ENCODE measurements at regions not wholly inside any gene's neighbourhood (a gene's known extent, or its start where the extent isn't known, plus 50 kb on each side); places are given as distances from the start of the nearest gene placed in this dataset.
"Not testable (repeated sequence)": the region's sequence is repeated elsewhere in the genome, so short reads cannot be mapped to it uniquely, and the experiment has no call there.

GRCh38 chr10:46204482-46205102 lies 82.2 kb upstream of the ANTXRL start:
- DNase-seq, result not testable (repeated sequence)

GRCh38 chr10:46210427-46210826 lies 76.4 kb upstream of the ANTXRL start:
- not testable (repeated sequence) for DNase-seq

GRCh38 chr10:46215426-46215825 lies 71.4 kb upstream of the ANTXRL start:
- no peak for DNase-seq

DNA sequence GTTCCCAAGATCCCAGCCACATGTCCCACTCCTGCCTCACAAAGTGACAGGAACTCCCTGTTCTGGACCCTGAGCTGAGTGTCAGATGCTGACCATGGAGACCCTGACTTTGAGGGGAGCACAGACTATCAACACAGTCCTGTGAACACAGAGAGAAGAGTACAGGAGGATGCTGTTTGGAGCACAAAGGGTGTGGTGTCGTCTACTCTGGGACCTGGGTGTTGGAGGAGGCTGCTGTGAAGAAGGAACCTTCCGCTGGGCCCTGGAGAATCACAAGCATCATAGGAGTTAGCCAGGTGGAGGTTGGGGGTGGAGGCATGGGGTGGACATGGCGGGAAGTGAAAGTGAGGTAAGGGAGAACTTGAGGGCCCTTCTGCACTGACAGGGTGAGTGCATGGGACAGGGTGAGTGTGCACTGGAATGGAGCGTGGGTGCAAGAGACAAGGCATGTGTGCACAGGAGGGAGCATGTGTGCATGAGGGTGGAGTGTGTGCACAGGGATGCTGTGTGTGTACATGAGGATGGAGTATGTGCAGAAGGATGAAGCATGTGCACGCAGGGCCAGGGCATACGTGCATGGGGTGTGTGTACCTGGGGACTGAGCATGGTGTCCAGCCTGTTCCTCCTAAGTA lies 70.7 kb upstream of the ANTXRL start:
- DNase-seq, result no peak

DNA sequence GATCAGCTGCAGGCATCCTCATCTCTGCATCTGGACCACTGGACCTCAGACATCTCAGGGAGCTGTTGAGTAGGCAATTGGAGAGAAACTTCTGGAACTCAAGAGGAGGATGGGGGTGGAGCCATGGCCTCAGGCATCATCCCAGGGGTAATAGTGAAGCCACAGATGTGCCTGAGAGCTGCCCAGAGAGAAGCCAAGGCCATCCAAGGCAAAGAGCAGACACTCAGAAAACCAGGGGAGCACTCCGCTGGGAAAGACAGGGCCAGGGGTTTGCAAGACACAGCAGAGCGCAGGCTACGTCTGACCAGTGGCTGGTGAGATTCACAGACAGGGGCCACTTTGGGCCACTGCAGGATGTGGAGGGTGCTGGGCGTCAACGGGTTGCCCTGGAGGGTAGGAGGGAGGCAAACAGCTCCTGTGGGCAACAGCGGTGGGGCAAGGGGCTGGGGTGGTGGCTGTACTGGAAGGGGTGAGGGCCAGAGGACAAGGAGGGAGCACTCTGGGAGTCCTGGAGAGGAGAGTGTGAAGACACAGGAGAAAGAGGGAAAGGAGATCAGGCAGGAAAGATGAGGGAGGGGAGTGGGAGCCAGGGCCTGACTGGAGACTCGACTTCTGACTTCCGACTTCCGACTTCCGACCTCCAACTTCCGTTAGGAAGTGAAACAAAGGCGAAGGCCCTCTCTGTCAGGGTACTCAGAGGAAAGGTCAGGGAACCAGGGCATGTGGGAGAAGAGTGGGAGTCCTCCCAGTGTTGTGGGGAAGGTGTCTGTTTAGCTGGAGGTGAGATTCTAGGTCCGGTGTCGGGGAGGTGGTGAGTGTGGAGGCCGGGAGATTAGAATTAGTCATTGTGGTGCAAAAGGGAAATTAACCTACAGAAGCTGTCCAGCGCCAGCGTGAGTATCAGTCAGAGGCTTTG lies 69.7 kb upstream of the ANTXRL start:
- no peak for DNase-seq

DNA sequence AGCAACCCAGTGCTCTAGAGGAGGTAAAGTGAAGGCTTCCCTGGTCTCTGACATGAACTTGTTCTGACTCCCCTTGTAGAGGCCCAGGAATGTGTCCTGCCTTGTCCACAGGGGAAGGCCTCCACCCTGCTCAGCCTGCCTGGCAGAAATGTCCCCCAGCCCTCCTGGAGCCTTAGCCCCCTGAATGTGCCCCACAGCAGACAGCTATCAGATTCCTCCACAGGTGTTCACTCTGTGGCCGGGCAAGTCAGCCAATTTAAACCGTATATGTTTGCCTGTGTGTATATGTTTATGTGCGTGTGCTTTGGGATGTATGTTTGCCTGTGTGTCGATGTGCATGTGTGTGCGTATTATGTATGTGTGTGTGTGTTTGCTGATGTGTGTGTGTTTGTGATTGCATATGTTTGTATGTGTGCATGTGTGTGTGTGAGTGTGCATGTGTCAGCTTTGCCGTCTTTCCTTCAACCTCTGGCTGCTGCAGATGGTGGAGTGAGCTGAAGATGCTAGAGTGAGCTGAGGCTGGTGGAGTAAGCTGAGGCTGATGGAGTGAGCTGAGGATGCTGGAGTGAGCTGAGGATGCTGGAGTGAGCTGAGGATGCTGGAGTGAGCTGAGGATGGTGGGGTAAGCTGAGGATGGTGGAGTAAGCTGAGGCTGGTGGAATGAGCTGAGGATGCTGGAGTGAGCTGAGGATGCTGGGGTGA lies 68.9 kb upstream of the ANTXRL start:
- no peak for DNase-seq

GRCh38 chr10:46218921-46219320 lies 67.9 kb upstream of the ANTXRL start:
- no peak for DNase-seq

GRCh38 chr10:46219431-46219990 lies 67.3 kb upstream of the ANTXRL start:
- not testable (repeated sequence) for DNase-seq

DNA sequence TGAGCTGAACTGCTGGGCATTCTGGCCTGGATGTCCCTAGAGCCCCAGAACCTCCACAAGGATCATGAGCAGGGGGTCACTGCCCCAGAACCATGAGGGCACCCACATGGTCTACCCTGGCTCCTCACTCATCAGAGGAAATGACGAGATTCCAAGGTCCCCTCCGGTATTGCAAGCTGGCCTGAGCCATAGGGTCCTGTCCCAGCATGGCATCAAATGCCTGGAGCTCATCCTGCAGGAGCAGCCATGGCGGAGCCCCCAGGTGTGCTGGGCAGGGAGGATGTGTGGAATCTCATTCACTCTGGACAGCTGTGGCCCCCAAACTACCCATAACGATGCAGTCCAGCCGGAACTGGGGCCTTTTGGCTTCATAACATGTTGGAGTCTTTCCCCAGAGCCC lies 66.6 kb upstream of the ANTXRL start:
- DNase-seq, result no peak

DNA sequence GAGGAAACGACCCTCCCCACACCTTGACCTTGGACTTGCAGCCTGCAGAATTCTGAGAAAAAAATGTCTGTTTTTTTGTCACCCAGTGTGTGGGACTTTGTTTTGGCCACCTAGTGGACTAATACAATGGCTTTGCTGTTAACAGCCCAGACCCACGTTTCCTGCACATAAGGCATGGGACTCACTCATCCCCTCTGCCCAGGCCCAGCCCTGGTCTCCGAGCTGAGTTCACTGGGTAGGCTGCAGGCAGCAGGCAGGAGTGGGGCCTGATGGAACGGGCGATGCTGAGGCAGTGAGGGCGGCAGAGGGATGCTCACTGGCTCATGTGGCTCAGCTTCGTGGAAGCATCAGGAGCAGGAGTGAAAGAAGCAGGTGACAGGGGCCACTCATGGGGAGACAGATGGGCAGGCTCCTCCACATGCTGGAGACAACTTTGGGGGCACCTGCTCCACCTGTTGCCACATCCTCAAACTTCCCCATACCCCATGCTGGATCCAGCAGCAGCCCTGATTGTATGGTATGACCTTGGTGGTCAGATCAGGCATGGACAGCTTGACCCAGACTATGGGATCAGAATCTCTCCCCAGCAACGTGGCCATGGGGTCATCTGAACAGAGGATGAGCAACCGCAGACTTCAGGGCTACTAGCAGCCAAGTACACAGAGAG lies 65.8 kb upstream of the ANTXRL start:
- DNase-seq, result no peak

DNA sequence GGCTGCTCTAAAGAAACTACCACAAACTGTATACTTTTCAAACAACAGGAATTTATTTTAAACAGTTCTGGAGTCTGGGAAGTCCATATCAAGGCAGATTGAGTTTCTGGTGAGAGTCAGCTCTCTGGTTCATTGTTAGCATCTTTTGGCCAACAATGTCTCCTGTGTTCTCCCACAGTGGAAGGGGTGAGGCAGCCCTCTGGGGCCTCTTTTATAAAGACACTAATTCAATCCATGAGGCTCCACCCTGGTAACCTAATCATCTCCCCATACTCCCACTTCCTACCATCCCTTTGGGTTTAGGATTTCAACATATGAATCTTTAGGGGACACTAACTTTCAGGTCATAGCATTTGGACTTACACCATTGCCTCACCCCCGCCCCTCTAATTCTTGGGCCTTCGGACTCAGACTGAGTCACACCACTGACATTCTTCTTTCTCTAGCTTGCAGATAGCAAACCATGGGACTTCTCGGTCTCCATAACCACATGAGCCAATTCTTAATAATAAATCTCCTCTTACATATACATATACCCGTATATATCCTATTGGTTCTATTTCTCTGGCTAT lies 64.3 kb upstream of the ANTXRL start:
- no peak for DNase-seq

DNA sequence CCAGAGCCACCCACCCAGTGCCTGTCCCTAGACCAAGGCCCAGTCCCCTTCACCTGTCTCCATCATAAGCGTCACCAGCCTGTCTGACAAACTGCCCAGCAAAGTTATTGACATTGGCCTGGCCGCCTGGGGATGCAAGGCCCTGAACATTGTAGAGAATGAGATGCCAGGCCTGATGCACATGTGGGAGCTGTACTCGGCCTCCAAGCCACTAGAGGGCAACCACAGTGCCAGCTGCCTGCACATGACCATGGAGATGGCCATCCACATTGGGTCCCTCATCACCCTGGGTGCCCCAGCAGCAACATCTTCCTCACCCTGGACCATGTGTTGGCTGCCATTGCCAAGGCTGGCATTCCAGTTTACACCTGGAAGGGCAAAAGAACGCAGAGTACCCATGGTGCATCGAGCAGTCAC lies 63.7 kb upstream of the ANTXRL start:
- peak; percentile 43 for DNase-seq

DNA sequence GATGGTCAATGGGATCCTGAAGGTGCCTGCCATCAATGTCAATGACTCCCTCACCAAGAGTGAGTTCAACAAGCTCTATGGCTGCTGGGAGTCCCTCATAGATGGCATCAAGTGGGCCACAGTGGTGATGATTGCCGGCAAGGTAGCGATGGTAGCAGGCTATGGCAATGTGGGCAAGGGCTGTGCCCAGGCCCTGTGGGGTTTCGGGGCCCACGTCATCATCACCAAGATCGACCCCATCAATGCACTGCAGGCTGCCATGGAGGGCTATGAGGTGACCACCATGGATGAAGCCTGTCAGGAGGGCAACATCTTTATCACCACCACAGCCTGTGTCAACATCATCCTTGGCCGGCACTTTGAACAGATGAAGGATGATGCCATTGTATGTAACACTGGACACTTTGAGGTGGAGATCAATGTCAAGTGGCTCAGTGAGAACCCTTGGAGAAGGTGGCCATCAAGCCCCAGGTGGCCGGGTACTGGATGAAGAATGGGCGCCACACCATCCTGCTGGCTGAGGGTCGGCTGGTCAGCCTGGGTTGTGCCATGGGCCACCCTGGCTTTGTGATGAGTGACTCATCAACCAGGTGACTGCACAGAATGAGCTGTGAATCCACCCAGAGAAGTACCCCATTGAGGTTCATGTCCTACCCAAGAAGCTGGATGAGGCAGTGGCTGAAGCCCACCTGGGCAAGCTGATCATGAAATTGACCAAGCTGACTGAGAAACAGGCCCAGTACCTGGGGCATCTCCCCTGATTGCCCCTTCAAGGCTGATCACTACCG lies 63.0 kb upstream of the ANTXRL start:
- DNase-seq, result no peak

GRCh38 chr10:46224414-46224682 lies 62.4 kb upstream of the ANTXRL start:
- DNase-seq, result no peak

- DNase-seq, result peak; percentile 2
These were observed 61.2 kb upstream of the ANTXRL start for GRCh38 chr10:46225597-46225996.

DNA sequence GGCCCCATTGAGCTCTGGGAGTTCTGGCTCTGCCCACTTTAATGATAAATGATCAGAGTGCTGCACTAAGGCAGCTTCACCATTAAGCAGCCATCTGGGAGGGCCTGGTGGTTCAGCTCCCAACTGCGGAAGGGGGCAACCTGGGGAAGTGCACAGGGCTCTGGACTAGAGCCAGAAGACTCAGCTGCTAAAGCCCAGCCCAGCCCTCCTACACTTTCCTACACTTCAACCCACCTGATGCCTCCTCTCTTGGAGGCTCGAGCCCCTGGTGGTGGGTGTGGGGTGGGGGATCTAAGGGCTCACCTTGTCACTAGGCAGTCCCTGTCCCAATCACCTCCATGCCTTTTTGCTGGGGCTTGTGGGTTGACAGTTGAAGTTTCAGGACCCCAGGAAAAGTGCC lies 60.6 kb upstream of the ANTXRL start:
- DNase-seq, result peak; percentile 3

DNA sequence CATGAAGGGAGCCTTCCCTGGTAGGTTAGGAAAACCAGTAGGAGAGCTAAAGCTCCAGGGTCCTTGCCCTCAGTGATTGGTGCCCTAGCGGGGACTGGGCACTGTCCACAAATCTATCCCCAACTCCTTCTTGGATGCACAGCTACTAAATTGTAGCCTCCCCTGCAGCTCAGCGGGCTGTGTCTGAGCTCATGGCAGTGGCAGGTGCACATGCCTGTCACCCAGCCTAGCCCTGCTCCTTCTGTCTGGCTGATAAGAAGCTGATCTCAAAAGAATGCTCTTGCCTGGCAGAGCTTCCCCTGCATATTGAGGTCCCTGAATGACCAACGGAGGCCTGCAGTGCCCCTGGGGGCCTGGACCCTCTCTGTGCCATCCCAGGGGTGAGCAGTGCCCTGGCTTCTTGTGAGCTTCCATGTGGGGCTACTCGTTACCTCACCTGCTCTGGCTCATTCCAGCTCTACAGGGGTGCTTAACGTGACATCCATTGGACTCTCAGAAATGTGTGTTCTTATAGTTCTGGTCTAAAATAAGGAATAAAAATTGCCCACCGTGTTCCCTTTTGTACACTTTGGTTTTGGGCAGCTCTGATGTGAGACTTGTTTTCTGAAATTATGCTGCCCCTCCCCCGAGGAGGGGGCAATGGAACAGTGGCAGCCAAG lies 59.8 kb upstream of the ANTXRL start:
- peak; percentile 1 for DNase-seq

DNA sequence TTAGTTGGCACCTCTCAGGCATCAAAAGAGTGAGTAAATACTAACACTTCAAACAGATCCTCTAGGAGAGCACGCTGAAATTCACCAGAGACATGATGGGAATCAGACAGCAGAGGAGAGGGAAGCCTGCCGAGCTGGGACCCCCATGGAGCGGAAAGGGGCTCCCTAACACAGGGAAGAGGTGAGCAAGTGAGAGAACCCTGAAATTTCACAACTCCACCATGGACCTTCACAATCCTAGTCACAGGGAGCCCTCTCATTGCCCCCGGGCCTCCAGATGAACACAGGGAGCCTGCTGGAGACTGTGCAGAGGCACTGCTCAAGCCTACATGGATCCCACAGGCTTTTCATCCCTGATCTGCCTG lies 59.2 kb upstream of the ANTXRL start:
- DNase-seq, result peak; percentile 0

DNA sequence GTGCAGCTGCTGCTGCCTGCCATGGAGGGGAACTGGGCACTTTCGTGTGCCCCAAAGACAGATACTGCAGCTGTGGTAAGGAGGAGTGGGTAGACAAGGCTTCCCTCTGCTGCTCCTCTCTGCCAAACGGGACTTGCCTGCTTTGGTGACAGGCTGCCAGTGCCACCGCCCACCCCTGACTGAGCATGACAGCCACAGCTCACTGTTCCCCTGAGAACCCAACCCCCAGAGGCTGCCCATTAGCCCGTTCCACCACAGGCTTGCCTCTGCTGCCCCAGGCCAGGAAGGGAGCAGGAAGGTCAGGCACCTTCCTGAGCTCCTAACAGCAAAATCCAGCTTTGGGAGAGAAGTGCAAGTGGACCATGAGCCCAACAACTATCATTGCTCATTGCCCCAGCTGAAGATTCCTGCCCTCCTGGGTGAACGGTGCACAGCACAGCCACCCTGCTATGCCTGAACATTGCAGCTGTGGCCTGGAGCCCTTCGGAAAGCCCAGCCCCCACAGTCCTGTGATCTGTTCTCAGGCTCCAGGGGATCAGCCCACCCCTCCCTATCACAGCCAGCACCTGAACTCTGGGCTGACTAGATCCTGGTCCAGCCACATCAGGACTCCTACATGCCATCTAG lies 58.7 kb upstream of the ANTXRL start:
- DNase-seq, result no peak

DNA sequence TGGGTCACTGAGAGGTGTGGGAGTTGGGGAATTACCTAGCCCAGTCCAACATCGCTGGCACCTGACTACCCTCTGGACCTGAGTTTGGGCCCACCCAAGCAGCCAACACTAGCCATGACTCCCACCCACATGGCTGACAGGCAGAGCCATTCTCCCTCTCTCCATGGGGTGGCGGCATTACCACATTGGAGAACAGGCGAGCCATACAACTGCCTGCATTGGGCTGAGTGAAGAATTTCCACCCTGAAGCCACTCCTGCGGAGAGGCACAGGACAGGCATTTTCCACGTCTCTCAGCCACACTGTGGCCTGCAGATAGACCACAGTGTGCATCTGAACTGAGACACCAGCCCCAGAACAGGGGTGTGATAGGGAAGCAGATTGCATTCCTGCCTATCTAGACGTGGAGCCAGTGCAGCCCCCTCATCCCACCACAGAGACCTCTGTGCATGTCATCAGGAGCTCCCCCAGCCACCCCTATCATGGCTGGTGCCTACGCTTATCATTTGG lies 58.2 kb upstream of the ANTXRL start:
- peak; percentile 65 for DNase-seq
